Natural killer cell treated with Interleukin-12 subunit alpha and Interleukin-12 subunit beta and Interleukin-15 and Interleukin-18, amount 100 ng/mL, for 72 hours (primary cell): ENCODE measurements at regions not wholly inside any gene's neighbourhood (a gene's known extent, or its start where the extent isn't known, plus 50 kb on each side); places are given as distances from the start of the nearest gene placed in this dataset.

Experiments
- ATAC-seq, 2 donors: fragments of 150-1000 bp; cut with Tn5 transposase in 1 of 2; sonication (Bioruptor Pico), chemical (Tn5 transposase) in 1 of 2; 2 replicates each; pipeline ENCODE4 v1.10.0; 2021
- DNase-seq: peaks from one replicate; pipeline ENCODE4 v3.0.0; 2022; ENCODE audit warnings: low spot score
- H3K27ac Mint-ChIP-seq, 2 donors: 1 replicate in 1 of 2; 2 replicates in 1 of 2; pipeline ENCODE4 v1.8.0; 2022; ENCODE audit warnings: mixed read lengths in 2 of 2, mild to moderate bottlenecking in 1 of 2, moderate library complexity in 1 of 2
- H3K27me3 Mint-ChIP-seq, 2 donors: 1 replicate in 1 of 2; 2 replicates in 1 of 2; pipeline ENCODE4 v1.8.0; 2022; ENCODE audit warnings: mixed read lengths in 2 of 2
- H3K36me3 Mint-ChIP-seq: one replicate; pipeline ENCODE4 v1.8.0; 2022; ENCODE audit warnings: mixed read lengths
- H3K4me1 Mint-ChIP-seq, 2 donors: 1 replicate in 1 of 2; 2 replicates in 1 of 2; pipeline ENCODE4 v1.8.0; 2022; ENCODE audit warnings: low read depth in 2 of 2, mixed read lengths in 2 of 2, mild to moderate bottlenecking in 1 of 2
- H3K4me3 Mint-ChIP-seq: one replicate; pipeline ENCODE4 v1.8.0; 2022; ENCODE audit warnings: mixed read lengths
- H3K9me3 Mint-ChIP-seq: 2 replicates; pipeline ENCODE4 v1.8.0; 2022; ENCODE audit warnings: mixed read lengths

DNA sequence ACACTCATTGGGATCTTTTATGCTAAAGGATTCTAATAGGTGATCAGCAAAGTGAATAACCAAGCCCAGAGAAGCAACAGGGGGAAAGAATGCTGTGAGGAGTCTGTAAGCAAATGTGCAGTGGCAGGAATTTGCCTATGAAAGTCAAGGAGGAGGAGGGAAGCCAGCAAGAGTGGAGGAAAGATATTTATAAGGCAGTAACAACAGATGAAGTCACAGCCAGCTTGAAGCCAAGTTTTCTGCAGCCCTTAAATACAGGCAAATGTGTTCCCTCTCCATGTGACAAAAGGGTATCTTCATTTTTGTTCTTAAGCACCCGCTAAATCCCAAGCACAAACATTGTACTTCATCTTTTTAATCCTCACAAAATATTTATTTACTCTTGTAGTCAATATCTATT is 275.0 kb upstream of the CLNK start:
- no peak overlapping the region for H3K27ac Mint-ChIP-seq
- peaks cover 0 to 3% of the 10 kb centered on the region in 2 donors for H3K27me3 Mint-ChIP-seq
- H3K4me3 Mint-ChIP-seq, result no peak overlapping the region
- peaks cover 6% of the 10 kb centered on the region for H3K36me3 Mint-ChIP-seq
- peaks cover 18 to 24% of the 10 kb centered on the region in 2 donors for H3K4me1 Mint-ChIP-seq
- DNase-seq, result no peak
- no peak for ATAC-seq
- H3K9me3 Mint-ChIP-seq, result peaks cover 7% of the 10 kb centered on the region

DNA sequence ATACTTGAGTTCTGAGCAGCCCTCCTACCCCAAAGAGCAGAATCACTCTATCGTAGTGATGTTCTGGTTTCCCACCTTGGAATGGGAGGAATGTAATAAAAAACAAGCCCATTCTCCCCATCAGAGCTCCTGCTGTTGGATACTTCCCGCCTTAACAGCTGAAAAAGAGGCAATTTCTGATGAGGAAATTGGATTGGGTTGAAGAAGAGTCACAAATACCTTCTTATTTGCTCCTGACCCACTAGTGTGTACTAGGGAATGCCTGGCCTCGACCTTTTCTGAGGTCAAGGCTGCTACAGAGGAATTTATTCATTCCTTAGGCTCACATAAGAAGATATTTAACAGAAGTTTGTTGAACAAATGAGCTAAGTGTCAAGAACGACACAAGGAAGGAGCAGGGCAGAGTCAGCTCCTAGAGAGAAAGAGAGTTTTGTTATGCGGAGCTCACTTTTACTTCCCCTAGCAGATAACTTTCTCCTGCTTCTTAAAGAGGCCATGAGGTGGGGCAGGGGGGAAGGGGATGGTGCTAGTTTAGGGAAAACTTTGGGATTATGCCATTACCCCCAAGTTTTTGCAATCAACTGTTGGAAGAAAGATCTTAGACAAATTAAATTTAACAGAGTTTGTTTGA is 273.8 kb upstream of the CLNK start:
- peaks cover 24 to 35% of the 10 kb centered on the region in 2 donors for H3K4me1 Mint-ChIP-seq
- no peak overlapping the region for H3K4me3 Mint-ChIP-seq
- peaks cover 8% of the 10 kb centered on the region for H3K36me3 Mint-ChIP-seq
- ATAC-seq, result no peak
- H3K27me3 Mint-ChIP-seq, result peaks cover 1 to 3% of the 10 kb centered on the region in 2 donors
- H3K9me3 Mint-ChIP-seq, result peaks cover under 1% of the 10 kb centered on the region
- no peak for DNase-seq
- H3K27ac Mint-ChIP-seq, result no peak overlapping the region

DNA sequence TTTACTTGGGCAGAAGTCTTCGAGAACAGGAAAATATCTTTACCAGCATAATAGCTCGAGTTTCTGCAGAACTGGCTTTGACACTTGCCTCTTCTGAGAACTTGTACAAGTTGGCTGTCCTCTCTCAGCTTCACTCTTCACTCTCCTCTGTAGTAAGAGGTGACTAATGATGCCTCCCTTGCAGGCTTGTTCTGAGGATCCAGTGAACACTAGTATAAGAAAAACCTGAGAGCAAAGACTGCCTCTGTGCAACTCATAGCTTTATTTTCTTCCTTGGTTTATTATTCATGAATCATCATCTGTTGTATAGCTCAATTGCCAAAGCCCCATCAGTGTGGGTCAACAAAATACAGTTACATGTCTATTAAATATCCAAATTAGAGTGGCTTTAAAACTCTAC is 266.7 kb upstream of the CLNK start:
- H3K4me3 Mint-ChIP-seq, result no peak overlapping the region
- H3K4me1 Mint-ChIP-seq, result peaks cover 32 to 56% of the 10 kb centered on the region in 2 donors
- peaks cover 0 to 5% of the 10 kb centered on the region in 2 donors for H3K27me3 Mint-ChIP-seq
- DNase-seq, result no peak
- H3K36me3 Mint-ChIP-seq, result peaks cover 5% of the 10 kb centered on the region
- H3K27ac Mint-ChIP-seq, result peak overlapping the region; percentile 22 to 26
- H3K9me3 Mint-ChIP-seq, result no peaks in the 10 kb centered on the region
- ATAC-seq, result no peak

DNA sequence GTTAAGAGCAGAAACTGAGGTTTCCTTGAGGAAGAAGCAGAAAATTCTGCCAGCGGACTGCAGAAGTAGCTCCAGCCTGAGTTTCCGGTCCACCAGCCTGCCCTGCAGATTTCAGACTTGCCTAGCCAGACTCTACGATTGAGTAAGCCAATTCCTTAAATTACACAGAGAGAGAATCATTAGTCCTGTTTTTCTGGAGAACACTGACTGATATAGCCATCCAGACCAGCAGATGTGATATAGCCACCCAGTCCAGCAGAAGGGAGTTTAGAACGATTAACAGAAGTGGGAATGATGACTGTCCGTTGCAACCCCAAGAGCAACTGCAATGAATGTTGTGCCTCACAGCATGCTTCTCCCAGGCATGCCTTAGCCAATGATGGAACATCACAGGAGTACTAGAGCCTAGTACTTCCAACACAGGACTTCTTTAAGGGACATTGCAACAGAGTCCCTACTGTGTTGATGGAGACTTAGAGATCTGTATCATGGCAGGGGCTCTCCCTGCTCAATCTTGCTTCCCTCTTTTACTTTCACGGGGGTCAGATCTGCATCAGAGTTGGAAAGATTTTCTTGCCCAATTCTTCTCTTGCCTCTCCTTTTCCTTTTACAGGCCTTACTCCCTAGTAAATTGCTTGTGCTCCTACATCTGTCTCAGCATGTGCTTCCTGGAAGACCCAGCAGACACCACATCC is 264.6 kb upstream of the CLNK start:
- H3K27me3 Mint-ChIP-seq, result peaks cover 0 to 5% of the 10 kb centered on the region in 2 donors
- ATAC-seq, result no peak
- DNase-seq, result no peak
- H3K27ac Mint-ChIP-seq, result no peak overlapping the region
- peaks cover 18 to 37% of the 10 kb centered on the region in 2 donors for H3K4me1 Mint-ChIP-seq
- H3K9me3 Mint-ChIP-seq, result no peaks in the 10 kb centered on the region
- H3K36me3 Mint-ChIP-seq, result peaks cover 5% of the 10 kb centered on the region
- H3K4me3 Mint-ChIP-seq, result no peak overlapping the region

DNA sequence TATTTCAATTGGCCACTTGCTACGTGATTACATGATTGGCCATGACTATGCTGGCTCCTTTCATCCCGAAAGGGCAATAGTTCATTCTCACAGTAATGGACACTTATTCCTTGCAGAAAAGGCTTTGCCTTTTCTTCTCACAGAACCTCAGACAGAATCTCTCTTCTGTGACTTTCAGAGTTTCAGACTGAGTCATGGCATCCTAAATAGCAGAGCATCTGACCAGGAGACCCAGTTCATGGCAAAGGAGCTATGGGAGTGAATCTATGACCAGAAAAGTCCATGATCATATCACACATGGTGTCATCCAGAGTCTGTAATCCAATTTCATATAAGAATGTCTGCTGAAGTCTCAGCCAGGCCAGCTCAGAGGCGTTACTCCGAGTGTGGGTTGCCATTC is 263.3 kb upstream of the CLNK start:
- Mint-ChIP-seq H3K4me3 (no peak overlapping the region), H3K9me3 (no peaks in the 10 kb centered on the region), H3K4me1 (peaks cover 12 to 26% of the 10 kb centered on the region in 2 donors), H3K27me3 (peaks cover 2% of the 10 kb centered on the region in 2 donors), H3K27ac (no peak overlapping the region), H3K36me3 (no peaks in the 10 kb centered on the region)
- DNase-seq (no peak), ATAC-seq (no peak)

DNA sequence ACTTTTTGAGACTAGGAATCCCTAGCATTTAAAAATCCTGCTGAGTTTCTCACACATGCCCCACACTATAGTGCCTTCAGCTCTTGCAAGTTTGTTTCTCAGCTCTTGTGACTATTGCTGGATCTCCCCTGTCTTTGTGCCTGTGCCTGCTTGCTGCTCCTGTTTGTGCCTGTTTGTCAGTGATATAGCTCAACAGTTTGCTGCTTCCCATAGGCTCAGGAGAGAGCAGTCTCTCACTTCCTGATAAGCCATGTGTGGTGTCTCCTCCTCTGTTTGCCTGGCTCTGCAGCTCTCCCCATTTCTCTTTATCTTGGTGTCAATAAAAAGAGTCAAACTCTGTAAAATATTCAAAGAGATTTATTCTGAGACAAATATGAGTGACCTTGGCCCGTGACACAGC is 259.8 kb upstream of the CLNK start:
- no peaks in the 10 kb centered on the region for H3K4me1 Mint-ChIP-seq
- no peak overlapping the region for H3K4me3 Mint-ChIP-seq
- peaks cover 2 to 7% of the 10 kb centered on the region in 2 donors for H3K27me3 Mint-ChIP-seq
- H3K9me3 Mint-ChIP-seq, result peaks cover 3% of the 10 kb centered on the region
- no peaks in the 10 kb centered on the region for H3K36me3 Mint-ChIP-seq
- no peak for ATAC-seq
- no peak for DNase-seq
- H3K27ac Mint-ChIP-seq, result peak overlapping the region in 1 of 2 donors; percentile 37

DNA sequence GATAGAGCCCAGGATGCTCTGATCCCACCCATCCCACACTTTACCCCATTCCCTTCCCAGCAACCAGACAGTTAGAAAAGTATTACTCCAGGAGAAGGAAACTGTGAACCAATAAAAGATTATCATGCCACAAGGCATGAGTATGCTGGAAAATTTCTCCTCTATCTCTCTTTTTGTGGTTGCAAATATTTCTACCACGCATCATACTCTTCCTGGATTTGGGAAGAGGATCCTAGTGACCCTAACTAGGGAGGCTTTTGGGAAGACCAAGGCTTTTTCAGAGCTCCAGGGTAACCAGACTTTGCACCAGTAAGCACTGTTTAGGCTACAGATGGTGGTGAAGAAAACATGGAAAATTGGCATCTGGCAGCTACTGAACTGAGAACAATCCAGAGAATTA is 257.6 kb upstream of the CLNK start:
- DNase-seq (no peak), ATAC-seq (no peak)
- H3K36me3 Mint-ChIP-seq, result no peaks in the 10 kb centered on the region
- H3K4me3 Mint-ChIP-seq, result no peak overlapping the region
- H3K27me3 Mint-ChIP-seq, result peaks cover 2 to 7% of the 10 kb centered on the region in 2 donors
- peaks cover 3% of the 10 kb centered on the region for H3K9me3 Mint-ChIP-seq
- no peaks in the 10 kb centered on the region for H3K4me1 Mint-ChIP-seq
- H3K27ac Mint-ChIP-seq, result no peak overlapping the region

DNA sequence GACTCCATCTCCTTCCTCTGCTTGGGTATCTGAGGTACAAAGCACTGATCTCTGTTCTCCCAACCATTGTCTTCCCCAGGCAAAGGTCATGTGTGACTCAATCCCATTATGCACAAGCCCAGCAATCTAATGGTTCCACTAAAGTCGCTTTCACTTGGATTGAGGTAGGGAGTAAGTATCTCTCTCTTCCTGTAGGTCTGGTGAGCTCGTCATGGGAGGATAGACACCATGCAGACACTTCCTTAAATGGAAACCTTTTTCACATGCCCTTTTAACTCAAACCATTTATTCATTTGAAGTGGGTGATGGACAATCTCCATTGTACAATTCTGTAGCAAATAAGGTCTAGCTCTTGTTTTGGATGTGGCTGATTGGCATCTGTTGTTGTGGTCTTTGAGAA is 245.2 kb upstream of the CLNK start:
- H3K4me1 Mint-ChIP-seq, result no peaks in the 10 kb centered on the region
- H3K4me3 Mint-ChIP-seq, result no peak overlapping the region
- peaks cover 16% of the 10 kb centered on the region for H3K9me3 Mint-ChIP-seq
- ATAC-seq (no peak), DNase-seq (no peak)
- no peaks in the 10 kb centered on the region for H3K27me3 Mint-ChIP-seq
- H3K27ac Mint-ChIP-seq, result no peak overlapping the region
- H3K36me3 Mint-ChIP-seq, result no peaks in the 10 kb centered on the region

DNA sequence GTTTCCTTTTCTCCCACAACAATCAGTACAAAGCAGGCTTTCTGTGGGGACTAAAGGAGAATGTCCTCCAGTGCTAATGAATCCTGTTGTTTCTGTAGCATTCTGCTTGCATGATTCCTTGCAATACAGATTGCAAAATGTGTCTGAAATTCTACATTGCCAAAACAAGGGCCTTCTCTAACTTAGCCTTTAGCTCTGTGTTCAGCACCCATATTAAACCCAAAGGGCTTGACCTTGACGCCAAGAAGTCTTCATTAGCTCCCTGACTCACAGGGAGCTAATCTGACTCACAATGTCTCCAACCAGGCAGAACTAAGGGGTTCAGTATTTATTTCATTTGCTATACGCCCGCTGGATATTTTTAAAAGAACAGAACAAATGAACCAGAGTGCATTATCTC is 241.4 kb upstream of the CLNK start:
- Mint-ChIP-seq H3K27ac (no peak overlapping the region), H3K27me3 (no peaks in the 10 kb centered on the region), H3K36me3 (no peaks in the 10 kb centered on the region), H3K4me3 (no peak overlapping the region), H3K9me3 (peaks cover 6% of the 10 kb centered on the region), H3K4me1 (no peaks in the 10 kb centered on the region)
- ATAC-seq (no peak), DNase-seq (no peak)

DNA sequence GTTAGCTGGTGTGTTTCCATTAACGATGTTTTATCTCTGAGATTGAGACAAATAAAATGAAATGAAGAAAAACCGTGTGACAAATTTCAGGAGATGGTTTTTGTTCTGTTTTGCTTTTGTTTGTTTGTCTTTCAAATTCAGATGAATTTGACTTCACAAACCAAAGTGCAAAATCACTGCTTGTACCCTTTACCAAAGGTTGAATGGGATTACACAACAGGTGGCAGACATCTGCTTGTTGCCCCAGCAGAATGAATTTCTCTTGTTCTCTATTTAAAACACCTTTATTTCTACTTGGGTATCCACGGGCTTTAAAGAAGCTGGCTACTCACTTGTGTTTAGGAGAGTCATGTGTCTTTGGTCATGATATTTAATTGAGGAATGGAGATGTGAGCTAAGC is 239.7 kb upstream of the CLNK start:
- peaks cover 2% of the 10 kb centered on the region for H3K9me3 Mint-ChIP-seq
- ATAC-seq (no peak), DNase-seq (no peak)
- H3K27ac Mint-ChIP-seq, result no peak overlapping the region
- no peak overlapping the region for H3K4me3 Mint-ChIP-seq
- H3K4me1 Mint-ChIP-seq, result no peaks in the 10 kb centered on the region
- H3K27me3 Mint-ChIP-seq, result peaks cover 2 to 7% of the 10 kb centered on the region in 2 donors
- no peaks in the 10 kb centered on the region for H3K36me3 Mint-ChIP-seq

DNA sequence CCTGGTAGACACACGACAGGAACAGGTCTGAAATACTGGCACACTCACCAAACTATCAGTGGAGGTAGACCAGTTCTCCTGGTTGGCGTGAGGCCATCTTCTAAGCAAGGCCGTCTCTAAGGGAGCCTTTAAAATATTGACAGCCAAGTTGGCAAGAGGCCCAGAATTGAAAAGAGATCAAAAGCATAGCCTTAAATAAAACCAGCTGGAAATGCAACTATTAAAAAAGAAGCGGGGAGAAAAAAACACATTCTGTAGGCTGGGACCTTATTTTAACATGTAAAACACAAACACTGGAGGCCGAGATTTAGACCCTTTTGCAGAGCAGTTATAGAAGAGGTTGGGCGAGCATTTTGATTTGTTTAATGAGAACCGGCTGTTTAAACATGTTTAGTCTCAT is 233.0 kb upstream of the CLNK start:
- no peaks in the 10 kb centered on the region for H3K36me3 Mint-ChIP-seq
- peaks cover 2% of the 10 kb centered on the region for H3K9me3 Mint-ChIP-seq
- ATAC-seq, result no peak
- no peak overlapping the region for H3K27ac Mint-ChIP-seq
- peaks cover 4 to 22% of the 10 kb centered on the region in 2 donors for H3K27me3 Mint-ChIP-seq
- no peaks in the 10 kb centered on the region for H3K4me1 Mint-ChIP-seq
- no peak overlapping the region for H3K4me3 Mint-ChIP-seq
- no peak for DNase-seq

DNA sequence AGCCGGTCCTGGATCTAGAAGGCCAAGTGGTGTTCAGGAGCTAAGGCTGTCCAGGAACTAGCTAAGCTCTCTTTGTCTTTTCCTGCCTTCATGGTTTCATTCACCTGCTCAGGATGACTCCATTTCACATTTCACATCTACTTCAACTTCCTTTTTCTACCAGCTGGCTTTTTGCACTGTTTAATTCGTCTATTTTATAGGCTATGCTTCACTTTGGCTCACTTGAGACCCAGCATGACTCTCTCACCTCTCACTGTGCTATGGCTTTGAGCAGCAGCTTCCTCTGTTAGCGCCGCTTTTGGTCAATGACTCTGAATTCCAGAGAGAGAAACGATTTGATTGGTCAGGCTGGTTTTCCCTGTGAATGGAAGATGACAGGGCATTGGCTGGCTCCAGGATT is 213.5 kb upstream of the CLNK start:
- no peak for ATAC-seq
- Mint-ChIP-seq H3K27ac (no peak overlapping the region), H3K27me3 (peaks cover 7 to 12% of the 10 kb centered on the region in 2 donors), H3K36me3 (no peaks in the 10 kb centered on the region), H3K9me3 (no peaks in the 10 kb centered on the region), H3K4me1 (peaks cover 0 to 5% of the 10 kb centered on the region in 2 donors), H3K4me3 (no peak overlapping the region)
- no peak for DNase-seq

DNA sequence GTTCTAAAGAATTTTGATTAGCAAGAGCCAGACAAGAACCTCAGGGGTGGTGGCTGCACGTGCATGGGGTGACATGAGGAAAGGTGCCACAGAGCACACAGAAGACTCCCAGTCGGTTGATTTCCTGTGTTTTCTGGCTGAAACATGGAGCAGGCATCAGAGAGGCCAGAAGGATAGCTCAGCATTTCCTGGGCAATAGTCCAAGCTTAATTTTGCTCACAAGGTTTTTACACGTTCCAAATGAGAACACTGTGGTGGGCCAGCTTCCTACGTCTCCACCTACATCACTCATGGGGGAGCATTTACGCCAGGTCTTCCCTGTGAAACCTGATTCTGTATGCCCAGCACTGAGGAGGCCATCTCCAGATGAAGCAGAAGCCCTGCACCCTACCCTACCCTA is 212.5 kb upstream of the CLNK start:
- peaks cover 11 to 12% of the 10 kb centered on the region in 2 donors for H3K27me3 Mint-ChIP-seq

DNA sequence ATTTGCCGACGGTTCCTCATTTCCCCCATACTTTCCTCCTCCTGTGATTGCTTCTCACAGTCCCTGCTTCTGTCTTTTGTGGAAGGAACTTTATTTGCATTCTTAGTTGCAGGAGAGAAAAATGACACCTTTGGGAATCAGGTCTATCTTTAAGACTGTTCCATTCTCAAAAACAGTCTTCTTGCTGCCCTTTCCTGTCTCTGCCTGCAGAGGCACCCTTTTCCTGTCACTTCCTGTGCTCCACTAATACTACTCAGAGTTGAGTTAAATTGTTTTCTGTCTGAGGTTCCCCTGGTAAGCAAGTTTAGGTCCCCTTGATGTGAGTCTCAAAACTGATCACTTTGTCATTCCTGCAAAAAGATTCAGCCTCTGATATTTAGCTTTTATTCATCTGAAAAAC is 208.8 kb upstream of the CLNK start:
- peaks cover 15 to 24% of the 10 kb centered on the region in 2 donors for H3K27me3 Mint-ChIP-seq
- DNase-seq (no peak), ATAC-seq (no peak)
- no peak overlapping the region for H3K4me3 Mint-ChIP-seq
- H3K9me3 Mint-ChIP-seq, result no peaks in the 10 kb centered on the region
- H3K36me3 Mint-ChIP-seq, result no peaks in the 10 kb centered on the region
- no peak overlapping the region for H3K27ac Mint-ChIP-seq
- peaks cover 0 to 5% of the 10 kb centered on the region in 2 donors for H3K4me1 Mint-ChIP-seq

More for the DNA sequence above, 212.5 kb upstream of the CLNK start:
- ATAC-seq (no peak), DNase-seq (no peak)
- no peak overlapping the region for H3K4me3 Mint-ChIP-seq
- H3K4me1 Mint-ChIP-seq, result peaks cover 0 to 5% of the 10 kb centered on the region in 2 donors
- no peak overlapping the region for H3K27ac Mint-ChIP-seq
- no peaks in the 10 kb centered on the region for H3K9me3 Mint-ChIP-seq
- no peaks in the 10 kb centered on the region for H3K36me3 Mint-ChIP-seq
